Astrocyte (in vitro differentiated cells and primary cell): ENCODE measurements at regions not wholly inside any gene's neighbourhood (a gene's known extent, or its start where the extent isn't known, plus 50 kb on each side); places are given as distances from the start of the nearest gene placed in this dataset.

Experiments
- EZH2 ChIP-seq: IDR thresholded peaks from 2 replicates; pipeline ENCODE4 v1.6.1; 2012; ENCODE audit warnings: mild to moderate bottlenecking, low read length, inconsistent platforms; ENCODE audit not compliant: insufficient read depth
- TF ChIP-seq, protein P1 (sequence below): IDR thresholded peaks from 2 replicates; pipeline ENCODE4 v1.5.1; 2011; ENCODE audit warnings: low read depth, mild to moderate bottlenecking, inconsistent platforms, low read length, moderate library complexity; ENCODE audit not compliant: insufficient read depth

DNA sequence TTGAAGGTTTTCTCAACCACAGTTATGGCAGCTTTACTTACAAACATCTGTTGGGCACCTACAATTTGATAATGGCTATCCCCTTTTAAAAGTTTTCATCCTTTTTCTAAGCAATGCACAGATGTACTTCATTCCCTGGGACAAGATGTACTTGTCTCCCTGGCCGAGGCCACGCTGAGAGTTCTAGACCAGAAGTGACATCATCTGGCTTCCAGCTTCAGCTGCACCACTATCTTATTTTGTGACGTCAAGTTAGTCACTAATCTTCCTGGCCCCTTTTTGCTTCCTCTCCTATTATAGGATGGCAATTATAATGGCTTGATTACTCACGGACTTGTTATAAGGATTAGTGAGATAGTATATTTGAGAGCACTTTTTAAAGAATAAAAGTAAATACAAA, 386.4 kb downstream of the BCL11A start:
- TF ChIP-seq, protein P1, sequence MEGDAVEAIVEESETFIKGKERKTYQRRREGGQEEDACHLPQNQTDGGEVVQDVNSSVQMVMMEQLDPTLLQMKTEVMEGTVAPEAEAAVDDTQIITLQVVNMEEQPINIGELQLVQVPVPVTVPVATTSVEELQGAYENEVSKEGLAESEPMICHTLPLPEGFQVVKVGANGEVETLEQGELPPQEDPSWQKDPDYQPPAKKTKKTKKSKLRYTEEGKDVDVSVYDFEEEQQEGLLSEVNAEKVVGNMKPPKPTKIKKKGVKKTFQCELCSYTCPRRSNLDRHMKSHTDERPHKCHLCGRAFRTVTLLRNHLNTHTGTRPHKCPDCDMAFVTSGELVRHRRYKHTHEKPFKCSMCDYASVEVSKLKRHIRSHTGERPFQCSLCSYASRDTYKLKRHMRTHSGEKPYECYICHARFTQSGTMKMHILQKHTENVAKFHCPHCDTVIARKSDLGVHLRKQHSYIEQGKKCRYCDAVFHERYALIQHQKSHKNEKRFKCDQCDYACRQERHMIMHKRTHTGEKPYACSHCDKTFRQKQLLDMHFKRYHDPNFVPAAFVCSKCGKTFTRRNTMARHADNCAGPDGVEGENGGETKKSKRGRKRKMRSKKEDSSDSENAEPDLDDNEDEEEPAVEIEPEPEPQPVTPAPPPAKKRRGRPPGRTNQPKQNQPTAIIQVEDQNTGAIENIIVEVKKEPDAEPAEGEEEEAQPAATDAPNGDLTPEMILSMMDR = no peak
- TF ChIP-seq EZH2 = no peak
